ENCODE measurements at regions not wholly inside any gene's neighbourhood (a gene's known extent, or its start where the extent isn't known, plus 50 kb on each side); places are given as distances from the start of the nearest gene placed in this dataset.

DNA sequence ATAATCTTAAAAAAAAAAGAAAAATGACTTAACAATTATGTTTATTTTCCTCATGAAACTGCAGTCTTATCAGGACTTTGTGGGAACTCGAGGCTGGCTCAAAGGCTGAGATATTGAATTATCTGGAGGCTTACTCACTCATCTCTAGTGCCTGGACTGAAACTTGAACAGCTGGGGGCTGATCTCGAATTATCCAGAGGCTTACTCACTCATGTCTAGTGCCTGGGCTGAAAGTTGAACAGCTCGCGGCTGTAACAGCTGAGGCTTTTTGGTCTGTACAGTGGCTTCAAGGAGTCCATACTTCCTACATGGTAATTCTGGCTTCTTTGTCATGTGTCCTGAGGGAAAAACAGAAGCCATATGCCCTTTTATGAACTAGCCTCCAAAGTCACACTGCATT, 371.9 kb downstream of the CETN3 start:
- TF ChIP-seq, protein P1, sequence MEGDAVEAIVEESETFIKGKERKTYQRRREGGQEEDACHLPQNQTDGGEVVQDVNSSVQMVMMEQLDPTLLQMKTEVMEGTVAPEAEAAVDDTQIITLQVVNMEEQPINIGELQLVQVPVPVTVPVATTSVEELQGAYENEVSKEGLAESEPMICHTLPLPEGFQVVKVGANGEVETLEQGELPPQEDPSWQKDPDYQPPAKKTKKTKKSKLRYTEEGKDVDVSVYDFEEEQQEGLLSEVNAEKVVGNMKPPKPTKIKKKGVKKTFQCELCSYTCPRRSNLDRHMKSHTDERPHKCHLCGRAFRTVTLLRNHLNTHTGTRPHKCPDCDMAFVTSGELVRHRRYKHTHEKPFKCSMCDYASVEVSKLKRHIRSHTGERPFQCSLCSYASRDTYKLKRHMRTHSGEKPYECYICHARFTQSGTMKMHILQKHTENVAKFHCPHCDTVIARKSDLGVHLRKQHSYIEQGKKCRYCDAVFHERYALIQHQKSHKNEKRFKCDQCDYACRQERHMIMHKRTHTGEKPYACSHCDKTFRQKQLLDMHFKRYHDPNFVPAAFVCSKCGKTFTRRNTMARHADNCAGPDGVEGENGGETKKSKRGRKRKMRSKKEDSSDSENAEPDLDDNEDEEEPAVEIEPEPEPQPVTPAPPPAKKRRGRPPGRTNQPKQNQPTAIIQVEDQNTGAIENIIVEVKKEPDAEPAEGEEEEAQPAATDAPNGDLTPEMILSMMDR (IDR thresholded peaks at IDR 0.05; ENCODE audit: low read length, missing control alignments) = no peak
- peak; percentile 73 for DNase-seq (ENCODE audit: low read depth)
- no peak overlapping the region for H3K4me3 ChIP-seq (replicated peaks; ENCODE audit: low read depth, low read length)

DNA sequence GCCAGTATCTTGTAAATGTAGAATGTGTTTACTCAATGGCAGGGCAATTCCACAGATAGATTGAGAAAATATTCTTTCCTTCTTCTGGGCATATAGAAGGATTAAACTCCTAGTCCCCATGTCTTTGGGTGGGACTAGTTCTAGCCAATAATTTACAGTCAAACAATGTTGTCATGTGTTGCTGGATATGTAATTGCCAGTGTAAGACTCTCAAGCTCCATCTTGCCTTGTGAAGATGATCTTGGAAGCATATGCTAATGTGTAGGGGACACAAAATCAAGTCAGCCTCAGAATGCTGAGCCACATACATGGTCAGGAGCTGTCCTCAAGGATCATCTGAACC, 386.9 kb downstream of the CETN3 start:
- peak; percentile 39 for DNase-seq (ENCODE audit: low read depth)
- H3K4me3 ChIP-seq (replicated peaks; ENCODE audit: low read depth, low read length) = no peak overlapping the region
- TF ChIP-seq, protein P1 (IDR thresholded peaks at IDR 0.05; ENCODE audit: low read length, missing control alignments) = no peak

DNA sequence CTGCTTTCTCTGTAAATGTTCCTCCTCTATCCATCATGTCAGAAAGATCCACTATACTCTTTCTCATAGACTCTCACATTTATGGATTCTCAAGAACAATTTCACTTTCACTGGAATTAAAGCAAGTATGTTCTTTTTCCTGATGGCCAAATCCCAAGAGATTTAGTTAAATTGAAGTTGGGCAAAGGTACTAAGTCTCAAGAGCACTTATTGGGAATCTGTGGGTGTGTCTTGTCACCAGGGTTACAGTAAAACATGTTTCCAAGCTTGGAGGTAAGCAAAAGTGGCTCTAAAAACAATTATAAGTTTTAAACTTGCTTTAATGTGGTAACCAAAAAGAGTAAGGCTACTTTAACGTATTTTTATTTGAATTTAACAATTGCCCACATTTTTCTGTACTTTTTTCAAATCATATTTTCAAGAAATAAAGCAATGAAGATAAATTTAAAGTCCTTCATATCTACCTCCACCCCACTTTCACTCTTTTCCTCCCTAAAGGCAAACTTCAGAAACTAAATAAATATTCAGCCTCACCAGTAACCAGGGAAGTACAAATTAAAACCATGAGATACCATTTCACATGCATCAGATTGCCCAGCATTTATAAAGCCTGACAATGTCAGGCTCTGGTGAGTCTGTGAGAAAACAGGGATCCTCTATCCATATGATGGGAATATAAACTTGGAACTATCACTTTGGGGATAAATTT, 387.4 kb downstream of the CETN3 start:
- DNase-seq (ENCODE audit: low read depth) = peak; percentile 62
- no peak overlapping the region for H3K4me3 ChIP-seq (replicated peaks; ENCODE audit: low read depth, low read length)
- TF ChIP-seq, protein P1 (IDR thresholded peaks at IDR 0.05; ENCODE audit: low read length, missing control alignments) = no peak

DNA sequence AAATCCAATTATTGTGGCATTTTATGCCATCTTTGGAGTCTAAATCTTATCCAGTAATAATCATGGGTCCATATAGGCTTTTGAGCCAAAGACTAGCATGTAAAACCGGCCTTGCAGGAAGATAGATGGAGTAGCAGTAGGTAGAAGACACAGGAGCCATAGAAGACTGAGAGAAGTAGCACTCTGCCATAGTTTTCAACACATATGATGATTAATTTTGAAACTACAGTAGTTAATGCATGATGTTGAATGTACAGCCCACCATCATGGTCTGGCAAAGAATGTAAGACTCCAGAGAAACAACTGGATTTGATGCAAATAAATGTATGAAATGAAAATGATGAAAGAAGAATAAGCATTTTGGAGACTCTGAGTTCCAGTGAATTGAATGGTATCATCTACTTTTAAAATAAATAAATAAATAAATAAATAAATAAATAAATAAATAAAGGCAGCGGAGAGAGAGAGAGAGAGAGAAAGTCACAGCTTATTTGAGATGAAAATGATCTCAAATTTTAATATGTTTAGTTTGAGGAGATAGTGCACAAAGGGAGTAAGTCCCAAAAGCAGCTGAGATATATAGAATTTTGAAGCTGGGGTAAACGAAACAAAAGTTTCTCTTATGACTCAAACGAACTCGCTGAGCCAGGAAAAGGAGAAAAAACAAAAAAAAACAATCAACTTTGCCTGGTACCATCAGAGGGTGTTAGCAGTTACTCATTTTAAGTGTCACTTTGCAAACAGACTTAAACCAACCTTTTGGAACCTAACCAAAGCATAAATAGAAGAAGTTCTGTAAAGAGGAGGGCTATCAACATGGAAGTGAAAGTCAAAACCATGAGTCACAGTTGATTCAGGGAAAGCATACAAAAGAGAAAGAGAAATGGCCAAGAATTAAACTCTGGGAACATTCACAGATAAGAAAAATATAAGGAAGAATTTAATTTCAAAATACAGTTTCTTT, 388.7 kb downstream of the CETN3 start:
- peak overlapping the region; percentile 43 for H3K4me3 ChIP-seq (replicated peaks; ENCODE audit: low read depth, low read length)
- DNase-seq (ENCODE audit: low read depth) = peak; percentile 96
- TF ChIP-seq, protein P1 (IDR thresholded peaks at IDR 0.05; ENCODE audit: low read length, missing control alignments) = no peak

DNA sequence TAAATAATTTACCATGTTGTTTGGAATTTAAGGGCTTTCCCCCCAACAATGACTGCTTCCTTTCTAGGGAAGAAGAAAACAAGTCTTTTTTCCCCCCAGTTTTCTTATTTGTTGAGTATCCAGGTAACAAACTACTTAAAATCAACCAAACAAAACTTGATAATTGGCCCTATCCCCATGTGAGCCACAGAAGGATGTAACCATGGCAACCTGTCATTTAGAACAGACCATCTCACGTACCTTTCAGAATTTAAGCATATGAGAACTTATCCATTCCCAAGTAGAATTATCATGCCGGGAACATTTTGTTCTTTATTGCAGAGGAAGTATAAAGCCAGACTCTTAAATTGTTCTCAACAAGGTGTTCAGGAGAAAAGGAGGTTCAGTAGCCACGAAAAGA, 392.3 kb downstream of the CETN3 start:
- no peak for DNase-seq (ENCODE audit: low read depth)
- TF ChIP-seq, protein P1 (IDR thresholded peaks at IDR 0.05; ENCODE audit: low read length, missing control alignments) = no peak
- H3K4me3 ChIP-seq (replicated peaks; ENCODE audit: low read depth, low read length) = no peak overlapping the region

DNA sequence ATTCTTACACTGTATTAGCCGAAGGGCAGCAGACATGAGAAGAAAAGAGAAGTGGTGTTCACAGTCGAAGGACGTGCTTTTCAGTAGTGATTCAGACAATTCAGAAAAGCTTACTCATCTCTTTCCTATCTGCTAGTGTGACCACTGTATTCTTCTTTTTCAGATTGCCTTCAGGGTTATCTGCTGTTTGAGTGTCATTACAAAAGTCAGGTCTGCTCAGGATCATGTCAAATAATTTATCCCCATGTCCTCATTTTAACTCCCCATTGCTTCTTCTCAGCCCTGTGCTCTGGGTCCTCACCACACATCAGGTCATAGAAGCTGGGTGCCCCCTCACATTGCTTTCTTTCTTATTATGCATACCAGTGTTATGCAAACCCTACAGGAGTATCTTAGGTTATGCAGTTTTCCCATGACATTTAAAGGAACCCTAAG, 394.0 kb downstream of the CETN3 start:
- H3K4me3 ChIP-seq (replicated peaks; ENCODE audit: low read depth, low read length) = no peak overlapping the region
- peak; percentile 74 for DNase-seq (ENCODE audit: low read depth)
- TF ChIP-seq, protein P1 (IDR thresholded peaks at IDR 0.05; ENCODE audit: low read length, missing control alignments) = no peak

Data from fibroblast of pulmonary artery (primary cell).